Lung microvascular endothelial cell (primary cell): ENCODE measurements at regions not wholly inside any gene's neighbourhood (a gene's known extent, or its start where the extent isn't known, plus 50 kb on each side); places are given as distances from the start of the nearest gene placed in this dataset.
"Not testable (repeated sequence)": the region's sequence is repeated elsewhere in the genome, so short reads cannot be mapped to it uniquely, and the experiment has no call there.

Source experiments
- DNase-seq, 2 donors: peaks; one replicate each; pipeline versions ENCODE4 v3.0.0 to v3.0.0-alpha.2; 2010; ENCODE audit warnings: low read depth in 2 of 2

- DNase-seq = no peak
Observed at GRCh38 chr7:19377611-19378344, 232.6 kb upstream of the FERD3L start.

DNA sequence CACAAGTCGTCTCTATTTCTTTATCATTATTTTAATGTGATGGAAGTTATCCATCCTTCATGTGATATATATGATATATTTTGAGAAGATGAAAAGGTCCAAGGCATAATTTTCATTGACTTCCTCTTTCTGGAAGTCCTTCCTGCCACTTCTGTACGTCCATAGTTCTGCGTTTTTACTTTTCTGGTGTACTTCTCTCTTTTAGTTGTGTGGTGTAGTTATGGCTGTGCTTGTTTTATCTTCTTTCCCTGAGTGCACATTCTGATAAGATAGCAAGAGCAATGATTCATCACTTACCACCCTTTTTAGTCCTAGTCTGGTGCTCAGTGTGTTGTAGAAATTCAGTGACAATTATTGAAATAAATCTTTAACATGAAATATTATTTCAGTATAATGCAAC lies 231.3 kb upstream of the FERD3L start:
- DNase-seq = no peak

DNA sequence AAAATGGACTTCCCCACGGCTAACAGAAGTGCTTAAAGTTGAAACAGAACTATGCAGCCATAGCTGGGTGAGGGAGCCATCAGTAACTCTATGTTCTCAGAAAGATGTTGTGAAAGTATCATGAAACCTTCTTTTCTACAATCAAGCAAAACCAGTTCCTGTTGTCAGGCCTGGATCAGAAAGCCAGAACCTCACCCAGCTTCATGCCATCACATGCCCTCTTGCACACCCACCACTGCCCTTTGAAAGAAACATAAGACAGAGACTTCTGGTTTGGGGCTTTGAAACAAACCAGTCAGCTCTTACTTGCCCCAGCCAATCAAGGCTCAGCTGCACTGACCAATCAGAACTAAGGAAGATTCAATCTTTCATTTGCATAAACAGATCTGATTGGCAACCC lies 230.8 kb upstream of the FERD3L start:
- no peak for DNase-seq

- DNase-seq = no peak
Observed at GRCh38 chr7:19373334-19373733, 228.1 kb upstream of the FERD3L start.

DNA sequence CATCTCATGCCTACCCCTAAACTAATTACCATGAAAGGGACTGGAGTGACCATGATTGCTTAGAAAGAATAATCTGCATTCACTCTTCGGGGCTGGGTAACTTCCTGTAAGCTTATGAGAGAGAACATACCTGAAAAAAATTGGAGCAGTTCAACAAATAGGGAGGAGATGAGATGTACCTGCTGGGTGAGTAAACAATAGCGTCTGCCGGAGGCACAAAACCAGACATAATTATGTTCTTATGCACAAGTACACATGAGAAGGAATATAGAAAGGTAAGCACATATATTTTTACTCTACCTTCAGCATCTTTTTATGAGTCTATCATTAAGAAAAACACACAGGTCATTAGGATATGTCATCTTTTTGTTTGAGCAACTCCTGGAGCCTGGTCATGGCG lies 224.6 kb upstream of the FERD3L start:
- DNase-seq = no peak

GRCh38 chr7:19369182-19369581 lies 224.0 kb upstream of the FERD3L start:
- no peak for DNase-seq

GRCh38 chr7:19368491-19368925 lies 223.3 kb upstream of the FERD3L start:
- no peak for DNase-seq

- DNase-seq = no peak
Observed at GRCh38 chr7:19364950-19365349, 219.7 kb upstream of the FERD3L start.

- DNase-seq = no peak
Observed at GRCh38 chr7:19362099-19362498, 216.9 kb upstream of the FERD3L start.

DNA sequence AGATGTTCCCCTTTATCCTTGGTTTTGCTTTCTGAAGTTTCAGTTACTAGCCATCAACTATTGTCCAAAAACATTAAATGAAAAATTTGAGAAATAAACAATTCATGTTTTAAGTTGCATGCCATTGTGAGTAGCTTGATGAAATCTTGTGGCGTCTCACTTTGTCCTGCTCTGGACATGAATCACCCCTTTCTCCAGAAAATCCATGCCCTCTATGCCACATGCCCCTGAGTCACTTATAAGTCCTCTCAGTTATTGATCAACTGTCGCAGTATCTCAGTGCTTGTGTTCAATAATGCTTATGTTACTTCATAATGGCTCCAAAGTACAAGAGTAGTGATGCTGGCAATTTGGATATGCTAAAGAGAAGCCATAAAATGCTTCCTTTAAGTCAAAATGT lies 208.0 kb upstream of the FERD3L start:
- DNase-seq = no peak

- no peak for DNase-seq
Observed at GRCh38 chr7:19352305-19352695, 207.1 kb upstream of the FERD3L start.

DNA sequence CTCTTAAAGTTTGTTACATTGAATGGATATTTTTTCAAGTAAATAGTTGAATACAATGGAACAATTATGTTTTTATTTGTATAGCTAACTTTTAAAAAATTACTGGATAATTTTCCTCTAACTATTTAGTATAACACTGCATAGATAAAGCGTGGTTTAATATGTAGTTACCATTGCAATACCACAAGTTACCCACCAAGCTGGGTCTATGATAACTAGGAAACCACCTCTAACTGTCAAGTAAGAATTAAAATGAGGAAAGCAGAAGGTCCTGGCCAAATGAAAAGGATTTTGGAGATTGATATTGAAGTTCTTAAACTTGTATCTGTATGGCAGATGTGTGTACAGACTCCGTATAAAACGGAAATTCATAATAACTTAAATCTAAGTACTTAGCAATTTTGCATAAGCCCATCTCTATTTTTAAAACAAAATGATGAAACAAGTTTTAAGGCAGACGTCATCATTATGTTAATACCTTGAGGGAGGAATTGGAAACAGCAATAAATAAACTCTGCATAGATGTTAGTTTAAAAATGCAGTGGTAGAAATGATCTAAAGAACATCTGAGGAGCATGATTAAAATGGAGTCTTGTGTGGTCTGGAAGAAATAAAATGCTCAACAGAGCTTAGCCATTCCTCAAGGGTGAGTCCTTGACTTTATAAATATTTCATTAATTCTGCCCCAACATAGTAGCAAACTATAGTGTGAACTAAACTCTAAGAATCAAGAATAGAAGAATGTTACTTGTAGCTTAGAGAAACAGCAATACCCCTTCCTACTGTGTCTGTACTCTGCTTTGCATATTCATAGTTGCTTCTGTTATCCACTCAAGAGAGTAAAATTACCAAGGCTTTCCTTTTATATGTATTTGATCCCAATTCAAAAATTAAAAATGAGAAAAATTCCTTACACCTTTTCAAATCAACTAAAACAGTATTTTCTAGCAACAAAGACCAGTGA lies 206.4 kb upstream of the FERD3L start:
- no peak for DNase-seq

- no peak for DNase-seq
Observed at GRCh38 chr7:19339512-19339911, 194.3 kb upstream of the FERD3L start.

- DNase-seq = not testable (repeated sequence)
Observed at GRCh38 chr7:19338512-19338911, 193.3 kb upstream of the FERD3L start.

- no peak for DNase-seq
Observed at GRCh38 chr7:19336836-19337383, 191.7 kb upstream of the FERD3L start.

- DNase-seq = no peak
Observed at GRCh38 chr7:19333706-19334105, 188.5 kb upstream of the FERD3L start.

- peak in 1 of 2 donors; percentile 62 for DNase-seq
Observed at GRCh38 chr7:19327018-19327417, 181.8 kb upstream of the FERD3L start.

GRCh38 chr7:19322002-19322401 lies 176.8 kb upstream of the FERD3L start:
- no peak for DNase-seq

DNA sequence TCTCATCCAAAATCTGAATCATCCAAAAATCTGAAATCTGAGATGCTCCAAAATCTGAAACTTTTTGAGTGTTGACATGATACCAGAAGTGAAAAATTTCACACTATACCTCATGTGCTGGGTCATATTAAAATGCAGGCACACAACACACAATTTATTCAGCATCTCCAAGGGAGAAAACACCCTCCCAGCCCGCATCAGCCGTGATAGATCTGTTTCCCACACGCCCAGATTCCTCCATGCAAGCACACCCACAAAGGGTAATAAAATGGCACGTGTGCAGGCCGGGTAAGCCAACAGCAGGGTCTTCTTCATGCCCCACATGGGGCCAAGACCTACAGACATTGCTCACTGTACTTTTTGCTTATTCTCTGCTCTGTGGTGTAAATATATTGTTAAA lies 173.1 kb upstream of the FERD3L start:
- DNase-seq = no peak

GRCh38 chr7:19317461-19317860 lies 172.2 kb upstream of the FERD3L start:
- DNase-seq = no peak

DNA sequence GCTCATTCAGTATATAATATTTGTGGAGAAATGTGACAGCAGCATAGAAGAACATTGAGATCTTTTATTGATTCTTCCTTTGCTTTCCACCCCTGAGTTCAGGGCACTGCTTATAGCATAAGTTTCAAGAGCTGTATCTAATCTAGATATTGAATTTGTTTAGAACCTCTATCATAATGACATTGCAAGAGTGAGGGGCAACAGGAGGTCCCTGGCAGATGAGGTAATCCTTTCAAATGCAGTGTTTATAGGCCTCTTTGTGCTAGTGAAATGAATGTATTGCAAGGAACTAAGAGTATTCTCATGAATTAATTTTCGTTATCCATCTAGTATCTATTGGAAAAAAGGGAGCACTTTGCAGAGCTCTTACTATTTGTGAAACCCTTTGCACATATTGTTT lies 167.2 kb upstream of the FERD3L start:
- no peak for DNase-seq

GRCh38 chr7:19307554-19307953 lies 162.3 kb upstream of the FERD3L start:
- no peak for DNase-seq
